ENCODE measurements at regions not wholly inside any gene's neighbourhood (a gene's known extent, or its start where the extent isn't known, plus 50 kb on each side); places are given as distances from the start of the nearest gene placed in this dataset.

DNA sequence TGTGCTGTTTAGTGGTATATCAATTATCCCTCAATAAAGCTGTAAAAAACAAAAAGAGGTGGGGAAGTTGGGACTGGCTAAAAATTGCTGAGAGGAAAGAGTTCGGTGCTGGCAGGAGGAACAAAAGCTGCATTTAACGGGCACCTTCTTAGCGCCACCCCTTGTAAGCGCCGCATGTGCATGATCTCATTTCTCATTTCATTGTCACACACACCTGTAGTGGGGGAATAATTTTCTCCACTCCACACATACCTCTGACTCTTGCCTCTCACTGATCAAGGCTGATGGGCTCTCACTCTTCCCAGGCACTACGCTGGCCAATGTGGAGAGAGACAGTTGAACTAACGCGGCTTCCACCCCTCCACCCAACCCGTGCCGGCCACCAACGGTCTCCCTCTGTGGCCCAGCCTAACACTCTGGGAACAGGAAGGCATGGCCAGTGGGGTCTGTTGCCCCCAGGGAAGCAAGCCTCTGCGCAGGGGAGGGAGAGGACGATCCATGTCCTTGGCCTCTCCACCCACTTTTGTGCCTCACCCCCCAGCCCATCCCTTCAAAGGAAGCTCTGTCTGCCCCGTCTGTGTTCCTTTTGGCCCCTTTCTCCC lies 186.7 kb upstream of the SYT13 start:
- Histone ChIP-seq H3K4me3 (ENCODE audit: low read depth in 1 of 2, low read length in 2 of 2) (no peak overlapping the region), H3K9me3 (ENCODE audit: insufficient read depth, low read length, severe bottlenecking) (no peaks in the 10 kb centered on the region), H3K36me3 (ENCODE audit: insufficient read depth, low read length) (no peaks in the 10 kb centered on the region), H3K9ac (ENCODE audit: low read depth, low read length) (no peak overlapping the region), H4K20me1 (ENCODE audit: insufficient read depth, low read length) (no peaks in the 10 kb centered on the region), H2AFZ (ENCODE audit: low read depth, low read length) (no peak overlapping the region), H3K4me1 (ENCODE audit: insufficient read depth, low read length) (no peaks in the 10 kb centered on the region), H3K4me2 (ENCODE audit: insufficient read depth, low read length) (no peak overlapping the region), H3K27ac (ENCODE audit: low read length) (no peak overlapping the region), H3K79me2 (ENCODE audit: insufficient read depth, low read length) (no peaks in the 10 kb centered on the region), H3K27me3 (ENCODE audit: insufficient read depth, low read length, poor library complexity) (peaks cover 33% of the 10 kb centered on the region)
- ATAC-seq (ENCODE audit: insufficient read depth, low read depth) (no peak), DNase-seq (no peak)
- TF ChIP-seq CTCF (IDR thresholded peaks at IDR 0.05; ENCODE audit: borderline replicate concordance, extremely low read depth, low read length, poor library complexity, severe bottlenecking) (no peak), EZH2 (IDR thresholded peaks at IDR 0.05; ENCODE audit: borderline replicate concordance, low read depth, low read length, severe bottlenecking) (no peak)

DNA sequence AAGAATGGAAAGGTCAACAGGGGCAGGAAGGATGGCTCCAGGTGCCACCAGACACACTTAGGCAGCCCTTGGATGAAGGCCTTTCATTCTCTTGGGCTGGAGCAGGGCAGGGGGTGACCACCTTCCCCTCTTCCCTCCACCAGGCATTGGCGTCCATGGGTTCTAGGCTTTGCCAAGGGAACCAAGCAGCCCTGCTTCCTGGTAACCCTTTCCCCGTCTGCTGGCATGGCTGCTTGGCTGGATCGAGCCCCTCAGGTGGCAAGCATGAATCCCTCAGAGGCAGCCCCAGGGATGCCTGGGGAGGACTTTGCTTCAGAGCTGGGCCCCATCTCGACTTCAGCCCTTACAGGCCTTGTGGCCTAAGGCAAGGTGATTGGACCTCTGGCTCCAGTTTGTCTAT lies 185.1 kb upstream of the SYT13 start:
- Histone ChIP-seq H3K27ac (ENCODE audit: low read length) (no peak overlapping the region), H3K27me3 (ENCODE audit: insufficient read depth, low read length, poor library complexity) (peaks cover 30% of the 10 kb centered on the region), H3K4me3 (ENCODE audit: low read depth in 1 of 2, low read length in 2 of 2) (no peak overlapping the region), H2AFZ (ENCODE audit: low read depth, low read length) (no peak overlapping the region), H3K4me2 (ENCODE audit: insufficient read depth, low read length) (no peak overlapping the region), H4K20me1 (ENCODE audit: insufficient read depth, low read length) (no peaks in the 10 kb centered on the region), H3K4me1 (ENCODE audit: insufficient read depth, low read length) (no peaks in the 10 kb centered on the region), H3K79me2 (ENCODE audit: insufficient read depth, low read length) (no peaks in the 10 kb centered on the region), H3K9me3 (ENCODE audit: insufficient read depth, low read length, severe bottlenecking) (no peaks in the 10 kb centered on the region), H3K9ac (ENCODE audit: low read depth, low read length) (no peak overlapping the region), H3K36me3 (ENCODE audit: insufficient read depth, low read length) (no peaks in the 10 kb centered on the region)
- no peak for DNase-seq
- ATAC-seq (ENCODE audit: insufficient read depth, low read depth), result no peak
- TF ChIP-seq CTCF (IDR thresholded peaks at IDR 0.05; ENCODE audit: borderline replicate concordance, extremely low read depth, low read length, poor library complexity, severe bottlenecking) (no peak), EZH2 (IDR thresholded peaks at IDR 0.05; ENCODE audit: borderline replicate concordance, low read depth, low read length, severe bottlenecking) (no peak)

- ATAC-seq (ENCODE audit: insufficient read depth, low read depth) (no peak), DNase-seq (no peak)
- H3K4me1 ChIP-seq (ENCODE audit: insufficient read depth, low read length), result no peaks in the 10 kb centered on the region
- no peaks in the 10 kb centered on the region for H4K20me1 ChIP-seq (ENCODE audit: insufficient read depth, low read length)
- no peak for TF ChIP-seq CTCF (IDR thresholded peaks at IDR 0.05; ENCODE audit: borderline replicate concordance, extremely low read depth, low read length, poor library complexity, severe bottlenecking)
- TF ChIP-seq EZH2 (IDR thresholded peaks at IDR 0.05; ENCODE audit: borderline replicate concordance, low read depth, low read length, severe bottlenecking), result no peak
- no peak overlapping the region for H3K9ac ChIP-seq (ENCODE audit: low read depth, low read length)
- H3K9me3 ChIP-seq (ENCODE audit: insufficient read depth, low read length, severe bottlenecking), result no peaks in the 10 kb centered on the region
- H3K27ac ChIP-seq (ENCODE audit: low read length), result no peak overlapping the region
- H3K79me2 ChIP-seq (ENCODE audit: insufficient read depth, low read length), result no peaks in the 10 kb centered on the region
- H3K4me2 ChIP-seq (ENCODE audit: insufficient read depth, low read length), result no peak overlapping the region
- H3K4me3 ChIP-seq (ENCODE audit: low read depth in 1 of 2, low read length in 2 of 2), result no peak overlapping the region
- H2AFZ ChIP-seq (ENCODE audit: low read depth, low read length), result no peak overlapping the region
- H3K27me3 ChIP-seq (ENCODE audit: insufficient read depth, low read length, poor library complexity), result peaks cover 29% of the 10 kb centered on the region
- no peaks in the 10 kb centered on the region for H3K36me3 ChIP-seq (ENCODE audit: insufficient read depth, low read length)
Measured at GRCh38 chr11:45470794-45471167, 184.6 kb upstream of the SYT13 start.

All from DND-41 (cell line).